ENCODE measurements at regions not wholly inside any gene's neighbourhood (a gene's known extent, or its start where the extent isn't known, plus 50 kb on each side); places are given as distances from the start of the nearest gene placed in this dataset.

DNA sequence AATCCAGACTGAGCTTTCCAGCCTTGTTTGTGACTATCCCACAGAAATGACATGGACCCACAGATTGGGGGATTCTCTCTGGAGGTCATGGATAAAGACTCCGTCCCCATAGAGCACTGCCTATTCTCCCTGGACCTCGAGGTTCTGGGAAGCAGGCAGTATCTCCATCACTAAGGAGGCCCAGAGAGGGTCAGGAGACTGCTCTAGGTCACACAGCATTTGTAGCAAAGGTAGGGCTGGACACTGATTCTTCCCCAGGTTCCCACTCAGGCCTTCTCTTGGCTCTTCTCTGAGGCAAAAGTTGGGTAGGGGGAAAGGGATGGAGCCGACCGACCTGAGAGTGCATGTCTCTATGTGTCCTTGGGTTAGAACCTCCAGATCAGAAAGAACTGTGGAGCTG lies 80.9 kb downstream of the PTPRS start:
- H4K5ac ChIP-seq (ENCODE audit: insufficient read length, low read depth, low read length) = no peak overlapping the region
- H2BK12ac ChIP-seq (ENCODE audit: insufficient read length, low read depth, low read length) = no peak overlapping the region
- H3K23ac ChIP-seq (ENCODE audit: insufficient read length, low read depth, low read length) = no peak overlapping the region
- H3K9me3 Mint-ChIP-seq = peaks cover 8 to 16% of the 10 kb centered on the region in 2 experiments
- H3K4ac ChIP-seq (ENCODE audit: low read depth, low read length) = no peak overlapping the region
- no peak overlapping the region for H2BK5ac ChIP-seq (ENCODE audit: insufficient read length, low read length)
- no peaks in the 10 kb centered on the region for H3K4me1 Mint-ChIP-seq
- H3K4me1 ChIP-seq (ENCODE audit: insufficient read depth, low read length) = no peaks in the 10 kb centered on the region
- no peaks in the 10 kb centered on the region for H3K79me2 ChIP-seq (ENCODE audit: insufficient read depth, low read length)
- DNase-seq = no peak
- TF ChIP-seq, protein P1, sequence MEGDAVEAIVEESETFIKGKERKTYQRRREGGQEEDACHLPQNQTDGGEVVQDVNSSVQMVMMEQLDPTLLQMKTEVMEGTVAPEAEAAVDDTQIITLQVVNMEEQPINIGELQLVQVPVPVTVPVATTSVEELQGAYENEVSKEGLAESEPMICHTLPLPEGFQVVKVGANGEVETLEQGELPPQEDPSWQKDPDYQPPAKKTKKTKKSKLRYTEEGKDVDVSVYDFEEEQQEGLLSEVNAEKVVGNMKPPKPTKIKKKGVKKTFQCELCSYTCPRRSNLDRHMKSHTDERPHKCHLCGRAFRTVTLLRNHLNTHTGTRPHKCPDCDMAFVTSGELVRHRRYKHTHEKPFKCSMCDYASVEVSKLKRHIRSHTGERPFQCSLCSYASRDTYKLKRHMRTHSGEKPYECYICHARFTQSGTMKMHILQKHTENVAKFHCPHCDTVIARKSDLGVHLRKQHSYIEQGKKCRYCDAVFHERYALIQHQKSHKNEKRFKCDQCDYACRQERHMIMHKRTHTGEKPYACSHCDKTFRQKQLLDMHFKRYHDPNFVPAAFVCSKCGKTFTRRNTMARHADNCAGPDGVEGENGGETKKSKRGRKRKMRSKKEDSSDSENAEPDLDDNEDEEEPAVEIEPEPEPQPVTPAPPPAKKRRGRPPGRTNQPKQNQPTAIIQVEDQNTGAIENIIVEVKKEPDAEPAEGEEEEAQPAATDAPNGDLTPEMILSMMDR (conservative IDR thresholded peaks at IDR 0.05) = no peak
- no peak overlapping the region for H4K91ac ChIP-seq (ENCODE audit: insufficient read length, low read depth, low read length)
- H3K79me1 ChIP-seq (ENCODE audit: insufficient read depth, low read depth, low read length, poor library complexity, severe bottlenecking) = no peaks in the 10 kb centered on the region
- no peak overlapping the region for H3K14ac ChIP-seq (ENCODE audit: insufficient read depth, low read length)
- H3K9me3 ChIP-seq (ENCODE audit: control insufficient read depth, low read depth, low read length) = no peaks in the 10 kb centered on the region
- H3K36me3 Mint-ChIP-seq (ENCODE audit: insufficient read depth in 1 of 3, low read depth in 3 of 3) = peaks cover 56 to 89% (median 81%) of the 10 kb centered on the region in 3 experiments
- no peaks in the 10 kb centered on the region for H3K27me3 ChIP-seq (ENCODE audit: insufficient read depth, low read length)
- no peak overlapping the region for H2AFZ ChIP-seq (ENCODE audit: low read length)
- H3T11ph ChIP-seq (ENCODE audit: low read length) = no peak overlapping the region
- no peak overlapping the region for H2BK20ac ChIP-seq (ENCODE audit: low read depth, low read length, poor library complexity, severe bottlenecking)
- no peak overlapping the region for H2BK15ac ChIP-seq (ENCODE audit: low read depth, low read length)
- no peak overlapping the region for H3K4me3 Mint-ChIP-seq
- WGBS (ENCODE audit: extremely low coverage, insufficient read length, low lambda C conversion rate) = no CpG with 5 or more reads among the region's 4 CpGs
- no peak overlapping the region for H2AK5ac ChIP-seq (ENCODE audit: insufficient read length, low read length)
- no peak overlapping the region for H3K9ac ChIP-seq (ENCODE audit: extremely low read depth, insufficient read length, low read length)
- no peak overlapping the region for H3K27ac Mint-ChIP-seq
- no peak overlapping the region for H2BK120ac ChIP-seq (ENCODE audit: low read depth, low read length, poor library complexity, severe bottlenecking)
- H3K4me2 ChIP-seq (ENCODE audit: insufficient read depth, insufficient read length, low read length) = no peak overlapping the region
- no peak overlapping the region for H4K8ac ChIP-seq (replicated peaks; ENCODE audit: insufficient read length, low read depth, low read length)
- H3K18ac ChIP-seq (ENCODE audit: insufficient read length, low read depth, low read length) = no peak overlapping the region
- no peak overlapping the region for H3K27ac ChIP-seq (ENCODE audit: insufficient read length, low read depth, low read length)
- H3K56ac ChIP-seq (ENCODE audit: insufficient read length, low read depth, low read length) = no peak overlapping the region
- no peaks in the 10 kb centered on the region for H3K27me3 Mint-ChIP-seq (ENCODE audit: low read depth)
- H4K20me1 ChIP-seq (ENCODE audit: control insufficient read depth, insufficient read depth, insufficient read length) = no peaks in the 10 kb centered on the region
- no peaks in the 10 kb centered on the region for H3K23me2 ChIP-seq (ENCODE audit: insufficient read length, low read depth, low read length, poor library complexity, severe bottlenecking)
